GM19023 (cell line): ENCODE measurements at regions not wholly inside any gene's neighbourhood (a gene's known extent, or its start where the extent isn't known, plus 50 kb on each side); places are given as distances from the start of the nearest gene placed in this dataset.
"Not testable (repeated sequence)": the region's sequence is repeated elsewhere in the genome, so short reads cannot be mapped to it uniquely, and the experiment has no call there.

ENCODE experiments used
- ATAC-seq: cut with Tn5 transposase; IDR thresholded peaks from one replicate; pipeline ENCODE4 v1.9.1; 2021; ENCODE audit warnings: mild to moderate bottlenecking, moderate library complexity; ENCODE audit not compliant: unreplicated experiment

DNA sequence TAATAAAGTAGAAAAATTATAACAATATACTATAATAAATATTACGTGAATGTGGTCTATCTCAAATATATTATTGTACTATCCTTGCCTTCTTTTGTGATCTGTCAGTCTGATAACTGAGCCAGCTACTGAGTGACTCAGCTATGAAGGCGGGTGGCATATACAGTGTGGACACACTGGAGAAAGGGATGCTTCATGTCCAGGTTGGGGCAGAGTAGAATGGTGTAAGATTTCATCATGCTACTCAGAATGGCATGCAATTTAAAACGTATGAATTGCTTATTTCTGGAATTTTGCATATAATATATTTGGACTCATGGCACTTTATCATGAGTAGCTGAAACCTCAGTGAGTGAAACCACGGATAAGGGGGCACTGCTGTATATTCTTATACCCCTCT is 172.9 kb upstream of the TBC1D5 start:
- no peak for ATAC-seq

DNA sequence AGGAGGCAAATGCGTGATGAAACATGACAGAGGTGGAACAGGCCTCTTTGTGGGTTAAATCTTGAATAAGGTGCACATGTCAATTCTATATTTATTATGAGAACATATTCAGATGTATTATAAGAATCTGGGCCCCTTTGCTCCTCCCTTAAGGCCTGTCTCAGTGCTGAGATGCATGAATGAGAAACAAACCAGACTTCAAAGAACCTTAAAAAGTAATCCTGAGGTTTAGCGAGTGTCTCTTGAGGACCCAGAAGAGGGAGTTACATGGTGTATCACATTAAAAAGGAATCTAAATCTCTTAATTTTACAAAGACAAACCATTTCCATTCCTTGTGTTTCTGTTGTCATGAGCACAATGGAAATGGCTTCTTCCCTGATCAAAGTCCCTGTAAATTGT is 170.9 kb upstream of the TBC1D5 start:
- ATAC-seq: no peak

DNA sequence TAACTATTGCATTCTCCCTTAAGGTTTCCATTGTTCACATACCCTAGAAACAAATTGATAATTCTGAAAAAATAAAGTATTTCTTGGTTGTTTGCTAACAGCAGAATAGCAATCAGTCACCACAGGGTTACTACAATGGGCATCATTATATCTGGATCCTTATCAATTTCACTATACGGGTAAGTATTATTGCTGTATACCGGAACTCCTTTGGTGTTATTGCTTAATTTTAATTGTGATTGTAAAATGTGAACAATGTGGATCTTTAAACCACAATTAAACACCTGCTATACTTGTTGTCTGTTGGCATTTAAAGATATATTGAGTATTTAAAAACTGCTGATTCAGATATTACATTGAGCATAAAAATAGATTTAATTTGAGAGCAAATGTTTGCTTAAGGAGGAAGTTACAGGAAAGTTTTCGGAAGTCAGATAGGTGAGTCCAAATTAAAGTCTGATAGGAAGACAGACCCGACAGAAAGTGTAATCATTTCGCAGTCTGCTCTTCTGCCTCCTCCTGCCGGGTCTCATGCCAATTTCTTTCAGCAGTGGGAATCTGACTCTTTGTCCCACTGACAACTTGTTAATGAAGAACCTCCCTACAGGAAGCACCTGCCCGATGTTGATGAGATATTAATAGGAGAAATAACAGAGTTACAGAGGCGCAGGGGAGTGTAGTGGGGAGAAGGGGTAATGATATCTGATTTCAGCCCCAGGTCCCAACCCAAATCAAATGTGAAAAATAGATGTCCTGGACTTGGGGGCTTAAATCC is 169.7 kb upstream of the TBC1D5 start:
- ATAC-seq: no peak

DNA sequence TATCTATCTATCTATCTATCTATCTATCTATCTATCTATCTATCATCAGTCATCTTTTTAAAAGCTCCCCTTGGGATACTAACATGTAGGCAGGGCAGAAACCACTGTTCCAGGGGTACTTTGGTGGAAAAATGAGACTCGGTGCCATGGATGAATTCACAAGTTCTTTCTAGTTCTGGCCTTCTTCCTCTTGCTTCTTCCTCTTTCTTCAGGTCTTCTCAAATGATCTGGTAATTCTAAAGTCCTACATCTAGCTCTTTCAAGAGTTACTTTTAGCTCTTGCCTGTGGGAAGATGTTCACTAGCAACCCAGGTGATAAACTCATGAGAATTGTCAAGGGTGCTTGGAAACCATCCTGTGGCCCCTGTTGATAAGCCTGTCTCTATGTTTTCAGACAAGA is 168.5 kb upstream of the TBC1D5 start:
- ATAC-seq: no peak

DNA sequence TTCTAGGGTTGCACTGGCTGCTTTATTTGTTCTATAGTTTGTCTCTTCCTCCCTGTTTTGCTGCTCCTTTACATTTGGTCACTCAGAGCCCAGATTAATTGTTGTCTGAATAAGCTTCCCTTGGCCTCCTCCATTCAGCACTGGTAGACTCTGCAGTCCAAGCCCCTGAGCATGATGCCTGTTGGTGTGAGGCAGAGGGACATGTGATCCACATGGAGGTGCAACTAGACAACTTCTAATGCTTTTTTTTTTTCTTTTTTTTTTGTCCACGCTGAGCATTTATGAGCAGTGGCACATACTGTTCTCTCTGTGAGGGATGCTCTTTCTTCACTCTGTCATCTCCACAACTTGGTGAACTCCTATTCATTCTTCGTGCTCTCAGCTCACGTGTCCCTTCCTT is 167.3 kb upstream of the TBC1D5 start:
- ATAC-seq: no peak

DNA sequence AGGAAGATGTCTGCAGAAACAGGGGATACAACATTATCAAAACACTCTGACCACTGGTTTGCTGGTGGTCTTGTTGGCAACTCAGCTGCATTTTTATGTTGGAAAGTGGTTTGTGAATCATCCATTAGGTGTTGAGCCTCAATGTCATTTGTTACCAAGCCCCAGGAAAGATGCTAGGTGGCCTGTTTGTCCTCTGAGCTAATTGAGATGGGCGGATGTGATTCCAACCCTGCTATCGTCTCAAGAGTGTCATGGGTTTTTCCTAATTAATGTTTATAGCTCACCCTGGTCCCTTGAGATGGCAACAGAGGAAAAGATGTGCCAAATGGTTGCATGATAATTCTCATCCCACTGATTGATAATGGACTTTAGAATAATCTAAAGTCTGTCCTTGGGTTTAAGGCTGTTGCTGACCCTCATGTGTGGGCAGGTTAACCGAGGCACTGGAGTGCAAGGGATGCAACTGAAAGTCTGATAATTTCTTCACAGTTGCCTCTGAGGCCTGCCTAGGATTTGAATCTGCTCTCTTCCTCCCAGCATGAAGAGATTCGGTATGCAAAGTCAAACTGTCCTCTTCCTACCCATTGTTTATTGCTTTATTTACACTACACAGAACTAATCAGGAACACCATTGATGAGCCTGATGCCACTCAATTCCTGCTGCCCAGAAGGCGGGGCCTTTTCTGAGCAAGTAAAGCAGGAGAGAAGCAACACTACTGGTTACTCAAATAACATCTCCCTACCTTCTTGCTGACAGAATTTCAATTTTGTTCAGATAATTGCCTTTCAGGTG is 166.2 kb upstream of the TBC1D5 start:
- no peak for ATAC-seq

DNA sequence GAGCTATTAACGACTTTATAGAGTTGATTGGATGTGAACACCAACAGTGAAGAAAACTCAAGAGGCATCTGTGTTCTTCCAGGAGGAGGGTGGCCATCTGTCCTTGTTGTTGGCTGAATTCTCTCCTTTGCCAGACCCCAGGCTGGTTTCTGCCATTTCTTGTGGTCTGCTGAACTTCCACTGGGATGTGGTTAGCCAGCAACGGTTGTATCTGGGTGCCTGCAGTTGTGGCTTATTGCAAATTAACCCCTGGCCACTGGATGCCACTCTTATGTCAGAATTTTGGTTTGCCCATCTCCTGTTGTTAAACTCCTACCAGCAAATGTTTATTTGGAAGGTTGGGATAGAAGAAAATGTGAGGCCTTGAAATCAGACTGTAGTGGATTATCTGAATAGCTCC is 163.6 kb upstream of the TBC1D5 start:
- no peak for ATAC-seq

DNA sequence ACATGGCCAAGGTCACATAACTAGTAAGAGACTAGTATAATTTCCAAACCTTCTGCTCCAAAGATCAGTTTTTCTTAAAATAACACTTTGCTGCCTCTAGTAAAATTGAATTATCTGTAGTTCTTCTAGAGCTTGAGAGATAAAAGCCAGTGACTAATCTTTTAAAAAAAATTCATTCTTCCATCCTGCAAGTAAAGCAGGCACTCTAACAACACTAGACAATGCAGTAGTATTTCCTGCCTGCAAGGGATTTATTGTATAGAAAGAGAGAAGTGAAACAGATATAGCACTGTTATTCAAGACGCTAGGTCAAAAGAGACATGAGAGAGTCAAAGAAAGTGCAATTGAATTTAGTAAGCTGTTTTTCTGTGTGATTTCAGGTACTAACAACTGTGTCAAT is 159.5 kb upstream of the TBC1D5 start:
- ATAC-seq: peak; percentile 57

DNA sequence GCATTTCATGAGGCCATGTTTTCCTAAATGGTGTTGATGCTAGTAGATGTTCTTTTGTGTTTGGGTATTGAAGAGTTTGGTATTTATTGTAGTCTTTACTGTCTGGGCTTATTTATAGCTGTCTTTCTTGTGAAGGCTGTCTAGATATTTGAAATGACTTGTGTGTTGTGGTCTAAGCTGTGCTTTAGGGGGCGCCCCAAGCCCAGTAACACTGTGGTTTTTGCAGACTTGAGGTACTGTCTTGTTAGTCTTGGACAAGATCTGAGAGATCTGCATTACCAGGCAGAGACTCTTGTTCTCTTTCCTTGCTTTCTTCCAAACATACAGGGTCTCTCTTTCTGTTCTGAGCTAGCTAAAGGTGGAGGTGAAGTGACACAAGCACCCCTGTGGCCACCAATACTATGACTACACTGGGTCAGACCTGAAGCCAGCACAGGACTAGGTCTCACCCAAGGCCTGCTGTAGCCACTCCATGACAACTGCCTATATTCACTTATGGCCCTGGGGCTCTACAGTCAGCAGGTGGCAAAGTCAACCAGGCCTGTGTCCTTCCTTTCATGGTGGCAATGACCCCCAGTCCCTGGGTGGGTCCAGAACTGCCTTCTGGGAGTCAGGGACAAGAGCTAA is 152.1 kb upstream of the TBC1D5 start:
- peak; percentile 73 for ATAC-seq

DNA sequence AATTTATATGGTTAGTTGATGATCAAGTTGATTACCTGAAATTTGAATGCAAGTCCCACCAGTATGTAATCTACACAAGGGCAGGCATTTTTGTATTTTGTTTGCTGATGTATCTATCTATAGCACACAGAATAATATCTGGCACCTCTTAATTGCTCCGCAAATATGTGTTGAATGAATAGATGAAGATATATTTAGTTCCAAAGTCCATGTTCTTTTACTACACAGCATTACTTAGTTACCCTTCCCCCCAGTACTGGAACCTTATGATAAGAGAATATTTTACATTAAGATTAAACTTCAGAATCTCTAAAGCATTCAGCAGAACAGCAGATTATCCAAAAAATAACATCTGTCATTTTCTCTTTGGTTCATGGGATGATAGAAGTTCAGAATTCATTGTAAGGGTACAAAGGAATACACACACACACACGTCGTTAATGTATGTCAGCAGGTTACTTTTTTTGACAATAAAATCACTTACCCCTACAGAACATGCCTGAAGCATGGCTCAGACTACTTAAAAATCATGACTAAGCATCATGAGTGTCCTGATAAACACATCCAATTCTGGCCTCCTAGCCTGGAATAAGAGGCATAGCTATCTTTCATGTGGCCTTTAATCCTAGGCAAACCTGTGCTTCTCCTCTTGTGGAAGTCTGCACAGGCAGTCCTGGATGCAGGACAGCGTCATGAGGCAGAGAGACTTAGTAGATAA is 148.9 kb upstream of the TBC1D5 start:
- ATAC-seq: no peak

DNA sequence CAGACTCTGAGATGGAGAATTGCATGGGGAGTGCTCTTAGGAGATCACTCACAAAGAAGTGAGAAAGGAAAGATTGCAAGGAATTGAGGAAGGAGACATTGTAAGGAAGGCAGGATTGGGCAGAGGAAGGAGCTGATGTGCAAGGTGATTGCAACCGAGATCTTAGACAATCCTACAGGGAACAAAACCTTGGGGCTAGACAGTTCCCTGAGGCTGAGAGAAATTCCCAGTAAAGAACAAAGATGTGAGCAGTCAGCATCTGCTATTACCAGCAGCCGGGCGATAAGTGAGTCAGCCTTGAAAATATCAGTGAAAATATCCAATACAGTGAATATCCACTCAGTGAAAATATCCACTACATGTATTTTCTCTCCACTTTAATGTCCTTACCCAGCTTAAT is 143.6 kb upstream of the TBC1D5 start:
- no peak for ATAC-seq

DNA sequence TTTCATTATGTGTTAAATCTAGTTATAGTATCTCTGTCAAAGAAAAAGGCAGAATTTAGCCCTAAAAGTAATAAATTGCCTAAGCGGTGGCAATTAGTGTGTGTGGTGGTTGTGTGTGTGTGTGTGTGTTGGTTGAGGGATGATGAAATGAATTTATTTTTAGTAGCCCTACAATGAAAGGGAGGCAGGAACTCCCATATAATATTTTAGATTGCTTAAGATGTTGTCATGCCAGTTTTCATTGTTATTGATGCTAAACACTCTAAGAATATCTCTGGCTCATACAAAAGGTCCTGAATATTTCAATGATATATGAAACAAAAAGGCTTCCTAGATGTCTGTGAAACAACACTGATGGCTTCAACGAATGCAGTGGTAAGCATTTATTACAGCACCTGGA is 140.6 kb upstream of the TBC1D5 start:
- ATAC-seq: no peak

DNA sequence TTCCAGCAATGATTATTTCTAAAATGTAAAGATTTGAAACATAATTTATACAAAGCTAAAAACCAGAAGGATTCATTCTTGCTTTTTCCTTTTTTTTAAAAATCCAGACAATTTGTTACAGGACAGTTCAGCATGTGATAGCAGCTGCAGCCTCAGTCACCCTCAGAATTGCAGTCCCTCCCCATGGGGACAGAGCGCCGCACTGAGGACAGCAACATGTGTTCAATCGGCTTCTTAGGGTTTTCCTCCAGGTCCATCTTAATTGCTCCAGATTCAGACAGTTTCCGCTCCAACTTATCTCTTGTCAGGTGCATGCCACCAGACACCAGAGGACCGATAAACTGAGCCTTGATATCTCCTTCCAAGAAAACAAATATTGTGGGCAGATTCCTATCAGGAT is 134.9 kb upstream of the TBC1D5 start:
- no peak for ATAC-seq

DNA sequence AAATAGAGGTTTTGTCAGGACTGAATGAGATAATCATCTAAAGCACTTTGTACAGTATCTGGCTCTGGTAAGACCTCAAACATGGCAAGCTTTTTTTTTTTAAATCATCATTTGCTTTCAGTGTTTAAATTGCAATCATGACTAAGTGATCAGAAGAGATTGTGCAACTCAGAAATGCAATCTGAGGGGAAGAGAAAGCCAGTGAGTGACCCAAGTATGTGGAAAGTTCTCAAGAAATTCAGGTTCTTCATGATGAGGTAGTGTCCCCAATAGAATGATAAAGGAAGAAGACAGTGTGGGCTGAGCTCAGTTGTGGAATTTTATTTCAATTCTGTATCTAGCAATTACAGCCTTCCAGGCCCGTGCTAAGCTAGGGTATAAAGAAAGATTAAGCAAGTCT is 132.2 kb upstream of the TBC1D5 start:
- no peak for ATAC-seq

DNA sequence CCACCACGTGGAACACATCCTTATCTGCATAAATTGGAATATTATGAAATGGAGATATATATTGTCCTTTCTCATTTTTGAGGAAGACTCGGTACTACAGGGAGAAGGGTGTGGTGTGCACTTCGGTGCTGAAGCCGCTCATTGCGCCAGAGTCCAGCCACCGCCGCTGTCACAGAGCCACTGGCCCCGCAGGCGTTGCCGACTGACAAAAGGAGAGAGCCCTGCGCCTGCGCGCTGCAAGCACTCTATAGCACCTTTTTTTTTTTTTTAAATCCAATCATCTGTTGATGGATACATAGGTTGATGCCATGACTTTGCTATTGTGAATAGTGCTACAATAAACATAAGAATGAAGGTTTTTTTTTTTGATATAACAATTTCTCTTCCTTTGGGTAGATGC is 130.0 kb upstream of the TBC1D5 start:
- ATAC-seq: no peak

DNA sequence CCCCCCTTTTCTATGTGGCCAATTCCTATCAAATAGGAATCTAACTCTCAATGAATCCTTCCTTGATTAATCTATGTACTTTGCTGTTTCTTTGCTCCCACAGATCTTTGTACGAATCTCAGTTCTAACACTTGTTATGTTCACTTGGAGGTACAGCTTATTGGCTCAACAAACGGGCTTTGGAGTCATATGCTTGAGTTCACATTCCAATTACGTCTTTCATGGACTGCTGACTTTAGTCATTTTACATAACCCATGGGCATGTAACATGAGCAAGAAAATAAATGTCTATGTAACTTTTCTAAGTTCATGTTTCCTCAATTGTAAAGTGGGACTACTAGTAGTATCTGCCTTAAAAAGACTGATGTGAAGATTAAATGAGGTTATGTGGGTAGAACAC is 123.2 kb upstream of the TBC1D5 start:
- ATAC-seq: no peak

DNA sequence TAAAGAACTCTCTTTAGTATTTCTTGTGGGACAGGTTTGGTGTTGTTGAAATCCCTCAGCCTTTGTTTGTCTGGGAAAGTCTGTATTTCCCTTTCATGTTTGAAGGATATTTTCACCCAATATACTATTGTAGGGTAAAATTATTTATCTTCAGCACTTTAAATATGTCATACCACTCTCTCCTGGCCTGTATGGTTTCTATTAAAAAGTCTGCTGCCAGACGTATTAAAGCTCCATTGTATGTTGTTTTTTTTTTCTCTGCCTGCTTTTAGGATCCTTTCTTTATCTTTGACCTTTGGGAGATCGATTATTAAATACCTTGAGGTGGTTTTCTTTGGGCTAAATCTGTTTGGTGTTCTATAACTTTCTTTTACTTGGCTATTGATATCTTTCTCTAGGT is 119.0 kb upstream of the TBC1D5 start:
- no peak for ATAC-seq

DNA sequence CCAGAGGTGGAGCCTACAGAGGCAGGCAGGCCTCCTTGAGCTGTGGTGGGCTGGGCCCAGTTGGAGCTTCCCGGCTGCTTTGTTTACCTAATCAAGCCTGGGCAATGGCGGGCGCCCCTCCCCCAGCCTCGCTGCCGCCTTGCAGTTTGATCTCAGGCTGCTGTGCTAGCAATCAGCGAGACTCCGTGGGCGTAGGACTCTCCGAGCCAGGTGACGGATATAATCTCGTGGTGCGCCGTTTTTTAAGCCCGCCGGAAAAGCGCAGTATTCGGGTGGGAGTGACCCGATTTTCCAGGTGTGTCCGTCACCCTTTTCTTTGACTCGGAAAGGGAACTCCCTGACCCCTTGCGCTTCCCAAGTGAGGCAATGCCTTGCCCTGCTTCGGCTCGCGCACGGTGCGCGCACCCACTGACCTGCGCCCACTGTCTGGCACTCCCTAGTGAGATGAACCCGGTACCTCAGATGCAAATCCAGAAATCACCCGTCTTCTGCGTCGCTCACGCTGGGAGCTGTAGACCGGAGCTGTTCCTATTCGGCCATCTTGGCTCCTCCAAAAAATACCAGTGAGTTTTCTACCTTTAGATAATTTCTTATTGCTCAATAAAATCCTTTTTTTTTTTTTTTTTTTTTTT is 118.5 kb upstream of the TBC1D5 start:
- ATAC-seq: not testable (repeated sequence)

DNA sequence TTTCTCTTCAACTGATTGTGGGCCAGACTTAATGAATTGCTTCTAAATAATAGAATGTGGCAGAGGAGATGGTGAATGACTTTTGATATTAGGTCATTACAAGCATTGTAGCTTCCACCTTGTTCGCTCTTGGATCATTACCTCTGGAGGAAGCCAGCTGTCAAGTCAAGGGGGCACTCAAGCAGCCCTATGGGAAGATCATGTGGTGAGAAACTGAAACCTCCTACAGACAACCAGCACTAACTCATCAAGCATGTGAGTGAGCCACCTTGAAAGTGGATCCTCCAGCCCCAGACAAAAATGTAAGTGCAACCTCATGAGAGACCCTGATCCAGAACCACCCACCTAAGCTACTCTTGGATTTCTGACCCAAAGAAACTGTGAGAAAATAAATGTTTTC is 109.8 kb upstream of the TBC1D5 start:
- no peak for ATAC-seq

DNA sequence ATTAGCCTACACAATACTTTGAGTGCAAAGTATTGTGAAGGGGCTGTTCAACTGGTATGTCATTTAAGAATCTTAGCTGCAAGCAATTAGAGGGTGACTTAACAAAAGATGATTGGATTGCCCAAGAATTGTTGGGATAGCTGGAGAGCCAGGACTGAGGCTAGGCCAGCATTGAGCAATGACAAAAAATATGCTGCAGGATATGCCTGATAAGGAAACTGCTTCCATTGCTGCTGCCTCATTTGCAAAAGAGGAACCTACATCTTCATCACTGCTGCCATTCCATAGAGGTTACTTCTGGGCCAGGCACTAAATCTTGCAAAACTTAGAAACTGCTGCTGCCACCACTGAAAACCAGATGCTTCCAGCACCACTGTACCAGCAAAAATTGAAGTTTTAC is 108.0 kb upstream of the TBC1D5 start:
- no peak for ATAC-seq

DNA sequence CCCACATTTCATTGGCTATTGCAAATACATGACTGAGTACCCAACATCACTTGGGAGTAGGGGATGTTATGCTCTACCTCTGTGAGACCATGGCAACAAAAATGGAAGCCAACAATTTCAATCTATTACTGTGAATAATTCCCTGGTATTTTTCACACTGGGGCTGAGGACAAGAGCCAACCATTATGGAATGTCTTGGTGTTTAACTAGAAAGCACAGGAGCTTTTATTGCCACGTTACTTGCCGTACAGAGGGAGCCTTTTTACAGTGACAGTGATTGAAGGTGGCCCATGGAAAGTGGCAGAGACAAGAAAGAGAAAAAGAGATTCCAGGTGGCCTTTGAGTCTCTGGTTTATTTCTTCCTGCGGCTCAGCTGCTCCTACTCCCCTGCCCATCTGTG is 105.7 kb upstream of the TBC1D5 start:
- ATAC-seq: no peak
